H9 (cell line): ENCODE measurements at regions not wholly inside any gene's neighbourhood (a gene's known extent, or its start where the extent isn't known, plus 50 kb on each side); places are given as distances from the start of the nearest gene placed in this dataset.

Source experiments
- DNase-seq: peaks from one replicate; pipeline ENCODE4 v3.0.0-alpha.2; 2017
- H2AFZ ChIP-seq: one replicate; pipeline ENCODE4 v1.6.1; 2013; ENCODE audit warnings: mild to moderate bottlenecking, low read length, control low read depth, moderate library complexity
- H2AK5ac ChIP-seq: 2 replicates; pipeline ENCODE4 v1.6.1; 2013; ENCODE audit warnings: low read length, control low read depth, mixed read lengths; ENCODE audit not compliant: insufficient read length
- H2BK120ac ChIP-seq: one replicate; pipeline ENCODE4 v1.6.1; 2013; ENCODE audit warnings: low read depth, mild to moderate bottlenecking, low read length, control low read depth, inconsistent platforms; ENCODE audit not compliant: poor library complexity, severe bottlenecking
- H2BK12ac ChIP-seq: 2 replicates; pipeline ENCODE4 v1.6.1; 2013; ENCODE audit warnings: low read length, control low read depth, mixed read lengths, low read depth; ENCODE audit not compliant: insufficient read length
- H2BK15ac ChIP-seq: 2 replicates; pipeline ENCODE4 v1.6.1; 2013; ENCODE audit warnings: low read depth, low read length, control low read depth
- H2BK20ac ChIP-seq: one replicate; pipeline ENCODE4 v1.6.1; 2013; ENCODE audit warnings: low read depth, mild to moderate bottlenecking, low read length, control low read depth, inconsistent platforms; ENCODE audit not compliant: poor library complexity, severe bottlenecking
- H2BK5ac ChIP-seq: 2 replicates; pipeline ENCODE4 v1.6.1; 2013; ENCODE audit warnings: low read length, control low read depth, mixed read lengths; ENCODE audit not compliant: insufficient read length
- H3K14ac ChIP-seq: 2 replicates; pipeline ENCODE4 v1.6.1; 2013; ENCODE audit warnings: low read length, control low read depth; ENCODE audit not compliant: insufficient read depth
- H3K18ac ChIP-seq: 2 replicates; pipeline ENCODE4 v1.6.1; 2013; ENCODE audit warnings: low read depth, mild to moderate bottlenecking, mixed read lengths, low read length, control low read depth; ENCODE audit not compliant: insufficient read length
- H3K23ac ChIP-seq: 2 replicates; pipeline ENCODE4 v1.6.1; 2013; ENCODE audit warnings: low read length, control low read depth, mixed read lengths, low read depth; ENCODE audit not compliant: insufficient read length
- H3K23me2 ChIP-seq: 2 replicates; pipeline ENCODE4 v1.6.1; 2013; ENCODE audit warnings: low read depth, mild to moderate bottlenecking, mixed read lengths, low read length, control low read depth; ENCODE audit not compliant: insufficient read length, poor library complexity, severe bottlenecking
- H3K27ac ChIP-seq: 2 replicates; pipeline ENCODE4 v1.5.1; 2013; ENCODE audit warnings: low read length, control low read depth, mixed read lengths, low read depth; ENCODE audit not compliant: insufficient read length
- H3K27me3 ChIP-seq: 2 replicates; pipeline ENCODE4 v1.6.1; 2013; ENCODE audit warnings: low read length, control low read depth, inconsistent platforms; ENCODE audit not compliant: insufficient read depth
- H3K4ac ChIP-seq: 2 replicates; pipeline ENCODE4 v1.6.1; 2013; ENCODE audit warnings: low read depth, mild to moderate bottlenecking, control low read depth, inconsistent platforms, low read length, moderate library complexity
- H3K4me1 ChIP-seq: 2 replicates; pipeline ENCODE4 v1.6.1; 2013; ENCODE audit warnings: low read length, control low read depth, inconsistent platforms; ENCODE audit not compliant: insufficient read depth
- H3K4me2 ChIP-seq: 2 replicates; pipeline ENCODE4 v1.6.1; 2013; ENCODE audit warnings: low read length, control low read depth, mixed read lengths; ENCODE audit not compliant: insufficient read length, insufficient read depth
- H3K56ac ChIP-seq: 2 replicates; pipeline ENCODE4 v1.6.1; 2013; ENCODE audit warnings: low read depth, mild to moderate bottlenecking, mixed read lengths, low read length, control low read depth; ENCODE audit not compliant: insufficient read length
- H3K79me1 ChIP-seq: 2 replicates; pipeline ENCODE4 v1.6.1; 2013; ENCODE audit warnings: low read depth, mild to moderate bottlenecking, moderate library complexity, low read length, control low read depth, inconsistent platforms; ENCODE audit not compliant: insufficient read depth, poor library complexity, severe bottlenecking
- H3K79me2 ChIP-seq: 2 replicates; pipeline ENCODE4 v1.6.1; 2013; ENCODE audit warnings: low read length, control low read depth, inconsistent platforms; ENCODE audit not compliant: insufficient read depth
- H3K9ac ChIP-seq: 2 replicates; pipeline ENCODE4 v1.6.1; 2013; ENCODE audit warnings: low read length, control low read depth, mixed read lengths; ENCODE audit not compliant: insufficient read length; ENCODE audit errors: extremely low read depth
- H3K9me3 ChIP-seq: one replicate; pipeline ENCODE4 v1.6.1; 2013; ENCODE audit warnings: low read depth, low read length, inconsistent platforms; ENCODE audit not compliant: control insufficient read depth
- H3T11ph ChIP-seq: one replicate; pipeline ENCODE4 v1.6.1; 2013; ENCODE audit warnings: mild to moderate bottlenecking, low read length, control low read depth, inconsistent platforms
- H4K20me1 ChIP-seq: one replicate; pipeline ENCODE4 v1.6.1; 2013; ENCODE audit not compliant: control insufficient read depth, insufficient read length, insufficient read depth
- H4K5ac ChIP-seq: 2 replicates; pipeline ENCODE4 v1.6.1; 2013; ENCODE audit warnings: low read depth, mild to moderate bottlenecking, mixed read lengths, low read length, control low read depth; ENCODE audit not compliant: insufficient read length
- H4K8ac ChIP-seq: replicated peaks from 2 replicates; pipeline ENCODE4 v1.6.1; 2013; ENCODE audit warnings: low read length, control low read depth, mixed read lengths, low read depth; ENCODE audit not compliant: insufficient read length
- H4K91ac ChIP-seq: 2 replicates; pipeline ENCODE4 v1.6.1; 2013; ENCODE audit warnings: low read depth, mild to moderate bottlenecking, moderate library complexity, mixed read lengths, low read length, control low read depth; ENCODE audit not compliant: insufficient read length
- H3K27ac Mint-ChIP-seq, 3 experiments: 2 replicates in 2 of 3; 3 replicates in 1 of 3; pipeline ENCODE4 v1.8.0; 2020 to 2021; ENCODE audit warnings: mixed read lengths in 3 of 3, mild to moderate bottlenecking in 1 of 3, moderate library complexity in 1 of 3
- H3K27me3 Mint-ChIP-seq: 2 replicates; pipeline ENCODE4 v1.8.0; 2021; ENCODE audit warnings: low read depth, mild to moderate bottlenecking, moderate library complexity, mixed read lengths
- H3K36me3 Mint-ChIP-seq, 3 experiments: 2 replicates in 2 of 3; 3 replicates in 1 of 3; pipeline ENCODE4 v1.8.0; 2020 to 2021; ENCODE audit warnings: low read depth in 3 of 3, mixed read lengths in 3 of 3; ENCODE audit not compliant: insufficient read depth in 1 of 3
- H3K4me1 Mint-ChIP-seq, 2 experiments: 2 replicates each; pipeline ENCODE4 v1.8.0; 2020; ENCODE audit warnings: mixed read lengths in 2 of 2
- H3K4me3 Mint-ChIP-seq, 2 experiments: 2 replicates in 1 of 2; 3 replicates in 1 of 2; pipeline ENCODE4 v1.8.0; 2020 to 2021; ENCODE audit warnings: mild to moderate bottlenecking in 2 of 2, mixed read lengths in 2 of 2, moderate library complexity in 1 of 2
- H3K9me3 Mint-ChIP-seq, 2 experiments: 2 replicates in 1 of 2; 3 replicates in 1 of 2; pipeline ENCODE4 v1.8.0; 2020; ENCODE audit warnings: mild to moderate bottlenecking in 2 of 2, mixed read lengths in 2 of 2, moderate library complexity in 1 of 2
- CTCF ChIP-seq: fragments of 200-600 bp; sonication (generic); conservative IDR thresholded peaks from 3 replicates; pipeline ENCODE4 v1.8.0; 2021; ENCODE audit warnings: antibody characterized with exemption, mild to moderate bottlenecking
- WGBS: extraction: QIAGEN DNeasy Blood & Tissue Kit; methylation state at CpG from one replicate; pipeline ENCODE4 v1.1.7; 2013; ENCODE audit warnings: missing lambda C conversion rate, low lambda C conversion rate, mixed read lengths; ENCODE audit not compliant: insufficient read length; ENCODE audit errors: extremely low coverage; 5-methylcytosine and 5-hydroxymethylcytosine counted together

GRCh38 chr13:39890537-39890936 lies 235.1 kb downstream of the COG6 start:
- H3K23ac ChIP-seq, result no peak overlapping the region
- no peaks in the 10 kb centered on the region for H3K4me1 ChIP-seq
- H3K18ac ChIP-seq, result no peak overlapping the region
- H4K5ac ChIP-seq, result no peak overlapping the region
- H3K56ac ChIP-seq, result no peak overlapping the region
- no peaks in the 10 kb centered on the region for H3K79me1 ChIP-seq
- H3K14ac ChIP-seq, result no peak overlapping the region
- Mint-ChIP-seq H3K4me1 (no peaks in the 10 kb centered on the region), H3K4me3 (no peak overlapping the region), H3K9me3 (peaks cover 0 to under 1% of the 10 kb centered on the region in 2 experiments; a peak in 1 of 5 replicates), H3K27me3 (no peaks in the 10 kb centered on the region), H3K27ac (no peak overlapping the region), H3K36me3 (no peaks in the 10 kb centered on the region)
- H4K20me1 ChIP-seq, result no peaks in the 10 kb centered on the region
- no peak overlapping the region for H3K27ac ChIP-seq
- no peak overlapping the region for H2BK5ac ChIP-seq
- no peak overlapping the region for H3T11ph ChIP-seq
- no peak overlapping the region for H3K9ac ChIP-seq
- H3K23me2 ChIP-seq, result no peaks in the 10 kb centered on the region
- H3K4ac ChIP-seq, result no peak overlapping the region
- no peak overlapping the region for H4K91ac ChIP-seq
- no peaks in the 10 kb centered on the region for H3K79me2 ChIP-seq
- no peak overlapping the region for H2BK15ac ChIP-seq
- H3K9me3 ChIP-seq, result no peaks in the 10 kb centered on the region
- H2BK120ac ChIP-seq, result no peak overlapping the region
- no peaks in the 10 kb centered on the region for H3K27me3 ChIP-seq
- no peak for TF ChIP-seq CTCF
- DNase-seq, result no peak
- no peak overlapping the region for H3K4me2 ChIP-seq
- no CpG with 5 or more reads among the region's 4 CpGs for WGBS
- H2BK20ac ChIP-seq, result no peak overlapping the region
- H2BK12ac ChIP-seq, result no peak overlapping the region
- no peak overlapping the region for H2AFZ ChIP-seq
- H2AK5ac ChIP-seq, result no peak overlapping the region
- no peak overlapping the region for H4K8ac ChIP-seq
